Pancreas (tissue), 10 donors: ENCODE measurements at regions not wholly inside any gene's neighbourhood (a gene's known extent, or its start where the extent isn't known, plus 50 kb on each side); places are given as distances from the start of the nearest gene placed in this dataset.

Experiments
- ATAC-seq, 4 donors: fragments of 200-7000 bp; cut with Tn5 transposase; one replicate each; pipeline versions ENCODE4 v1.8.0 to v1.9.1; 2020; ENCODE audit warnings: mild to moderate bottlenecking in 4 of 4, moderate library complexity in 4 of 4
- DNase-seq, 6 donors: peaks; one replicate each; pipeline ENCODE4 v3.0.0-alpha.2; 2020
- FAIRE-seq: peaks from 2 replicates; lab custom pipeline; 2012; peaks lifted over from hg19 to GRCh38; lab: Jason Lieb, UNC
- H3K27ac ChIP-seq, 4 donors: fragments of 200-600 bp; sonication (generic); 1 replicate in 3 of 4; 2 replicates in 1 of 4; pipeline versions ENCODE4 v1.5.0 to v1.8.0; 2020
- H3K27me3 ChIP-seq, 4 donors: fragments of 200-600 bp; one replicate each; pipeline ENCODE4 v1.8.0; 2021
- H3K36me3 ChIP-seq, 3 donors: fragments of 200-600 bp; sonication (generic) in 1 of 3; one replicate each; pipeline versions ENCODE4 v1.5.0 to v1.8.0; 2020 to 2021
- H3K4me1 ChIP-seq, 3 donors: fragments of 200-600 bp; one replicate each; pipeline ENCODE4 v1.8.0; 2021
- H3K4me3 ChIP-seq, 4 donors: fragments of 200-600 bp; sonication (generic) in 2 of 4; one replicate each; pipeline versions ENCODE4 v1.5.0 to v1.8.0; 2020 to 2021
- H3K9me3 ChIP-seq, 4 donors: fragments of 200-600 bp; one replicate each; pipeline ENCODE4 v1.8.0; 2021
- WGBS, 2 donors: extraction: QIAGEN DNeasy Blood & Tissue Kit; methylation state at CpG; one replicate each; pipeline ENCODE4 v1.1.7; 2013; 5-methylcytosine and 5-hydroxymethylcytosine counted together
- intact Hi-C, 3 donors: fragments of 100-400 bp; cut with DNase I; formaldehyde crosslinking; loops; one replicate each; pipeline versions ENCODE4 v1.11.1 to v1.14.2; 2022
- TF ChIP-seq, protein P1 (sequence below), 4 donors: fragments of 200-600 bp; sonication (generic) in 3 of 4; IDR thresholded peaks; one replicate each; pipeline versions ENCODE4 v1.5.0 to v1.8.0; 2021; ENCODE audit warnings: antibody characterized with exemption in 4 of 4
- donor health status: healthy with polysubstance abuse.
- donor health status: DM: no; HTN: no; CAD: no; lungs with moderate emphysema.
- donor health status: DM: no; HTN: no; CAD: no.
- donor health status: control.
- donor health status: control.
- donor health status: Bipolar disorder and iron deficiency.
- donor health status: DM: yes; HTN: yes; CAD: no.
- donor health status: DM: no; HTN: no; CAD: no.
- donor health status: DM: no; HTN: no; CAD: no.
- donor health status: DM: yes; HTN: yes; CAD: no.

DNA sequence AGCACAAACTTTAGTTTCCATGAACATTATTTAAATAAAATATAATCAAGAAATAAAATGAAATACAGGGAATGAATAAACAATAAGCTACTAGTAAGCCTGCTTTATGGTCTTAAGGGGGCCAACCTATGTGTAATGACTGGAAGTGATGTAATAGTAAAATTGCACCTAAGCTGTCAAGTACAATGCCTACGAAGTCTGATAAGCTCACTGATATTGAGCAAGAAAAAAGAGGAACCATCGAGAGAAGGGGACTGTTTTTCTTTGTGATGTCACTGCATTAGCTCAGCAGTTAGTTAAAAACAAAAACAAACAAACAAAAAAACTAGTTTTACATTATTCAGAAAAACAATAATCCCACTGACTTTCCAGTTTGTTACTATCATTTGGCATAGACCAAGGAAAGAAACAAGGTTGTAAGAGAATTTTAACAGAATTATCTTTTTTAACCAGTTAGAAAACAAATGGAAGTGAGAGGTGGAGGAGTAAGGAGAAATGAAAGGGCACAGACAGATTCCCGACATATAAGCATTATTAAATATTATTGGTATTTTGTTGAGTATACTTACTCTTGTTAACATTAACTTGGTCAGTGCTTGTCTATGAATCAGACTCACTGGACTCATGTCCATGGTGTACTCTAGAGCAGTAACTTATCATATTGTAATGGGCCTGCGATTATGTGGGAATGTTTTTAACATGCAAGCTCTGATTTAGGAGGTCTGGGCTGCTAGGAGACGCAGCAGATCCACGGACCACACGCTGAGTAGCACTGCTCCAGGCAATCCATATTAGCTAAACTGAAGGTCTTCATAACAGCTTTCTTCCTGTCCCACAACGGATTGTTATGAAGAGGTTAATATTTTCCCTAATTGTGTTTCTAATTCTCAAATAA is 99.6 kb upstream of the HMGCLL1 start:
- no peak overlapping the region for H3K27ac ChIP-seq
- H3K4me1 ChIP-seq, result no peaks in the 10 kb centered on the region
- 47 to 53% methylated on average over 8 of the region's 8 CpGs for WGBS, 2 donors
- no peaks in the 10 kb centered on the region for H3K27me3 ChIP-seq
- no peaks in the 10 kb centered on the region for H3K9me3 ChIP-seq
- no peak for DNase-seq
- ATAC-seq, result peak in 3 of 4 donors; percentile 15 to 78 (median 67)
- intact Hi-C loops, result no loop called here
- H3K4me3 ChIP-seq, result no peak overlapping the region
- no peaks in the 10 kb centered on the region for H3K36me3 ChIP-seq
- TF ChIP-seq, protein P1, sequence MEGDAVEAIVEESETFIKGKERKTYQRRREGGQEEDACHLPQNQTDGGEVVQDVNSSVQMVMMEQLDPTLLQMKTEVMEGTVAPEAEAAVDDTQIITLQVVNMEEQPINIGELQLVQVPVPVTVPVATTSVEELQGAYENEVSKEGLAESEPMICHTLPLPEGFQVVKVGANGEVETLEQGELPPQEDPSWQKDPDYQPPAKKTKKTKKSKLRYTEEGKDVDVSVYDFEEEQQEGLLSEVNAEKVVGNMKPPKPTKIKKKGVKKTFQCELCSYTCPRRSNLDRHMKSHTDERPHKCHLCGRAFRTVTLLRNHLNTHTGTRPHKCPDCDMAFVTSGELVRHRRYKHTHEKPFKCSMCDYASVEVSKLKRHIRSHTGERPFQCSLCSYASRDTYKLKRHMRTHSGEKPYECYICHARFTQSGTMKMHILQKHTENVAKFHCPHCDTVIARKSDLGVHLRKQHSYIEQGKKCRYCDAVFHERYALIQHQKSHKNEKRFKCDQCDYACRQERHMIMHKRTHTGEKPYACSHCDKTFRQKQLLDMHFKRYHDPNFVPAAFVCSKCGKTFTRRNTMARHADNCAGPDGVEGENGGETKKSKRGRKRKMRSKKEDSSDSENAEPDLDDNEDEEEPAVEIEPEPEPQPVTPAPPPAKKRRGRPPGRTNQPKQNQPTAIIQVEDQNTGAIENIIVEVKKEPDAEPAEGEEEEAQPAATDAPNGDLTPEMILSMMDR (IDR thresholded peaks at IDR 0.05), result no peak
- FAIRE-seq, result no peak

DNA sequence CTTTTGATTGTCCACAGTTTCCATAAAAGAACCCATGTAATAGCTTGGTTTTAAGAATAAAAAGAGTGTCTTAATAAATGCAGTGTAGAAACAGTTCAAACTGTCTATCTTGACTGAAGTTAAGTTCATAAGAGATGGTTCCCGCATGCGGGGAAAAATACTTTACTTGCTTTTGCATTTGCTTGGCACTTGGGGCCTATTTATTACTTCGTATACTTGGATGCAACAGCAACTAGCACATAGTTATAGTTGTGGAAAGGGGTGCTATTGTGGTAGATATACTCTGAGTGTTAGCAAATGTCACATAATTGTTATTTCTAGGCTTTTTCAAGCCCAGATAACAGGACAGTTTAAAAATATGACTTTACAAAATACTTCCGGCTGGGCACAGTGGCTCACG is 97.7 kb upstream of the HMGCLL1 start:
- Histone ChIP-seq H3K36me3 (no peaks in the 10 kb centered on the region), H3K4me1 (no peaks in the 10 kb centered on the region), H3K27ac (no peak overlapping the region), H3K9me3 (no peaks in the 10 kb centered on the region), H3K27me3 (no peaks in the 10 kb centered on the region), H3K4me3 (no peak overlapping the region)
- ATAC-seq (no peak), FAIRE-seq (no peak), DNase-seq (no peak)
- intact Hi-C loops, result no loop called here
- WGBS, 2 donors, result 90 to 98% methylated on average over 5 of the region's 5 CpGs
- TF ChIP-seq, protein P1 (IDR thresholded peaks at IDR 0.05), result no peak

GRCh38 chr6:55675941-55676340 is 96.9 kb upstream of the HMGCLL1 start:
- Histone ChIP-seq H3K27ac (no peak overlapping the region), H3K27me3 (no peaks in the 10 kb centered on the region), H3K9me3 (no peaks in the 10 kb centered on the region), H3K4me3 (no peak overlapping the region), H3K4me1 (no peaks in the 10 kb centered on the region), H3K36me3 (no peaks in the 10 kb centered on the region)
- DNase-seq (no peak), FAIRE-seq (no peak), ATAC-seq (no peak)
- TF ChIP-seq, protein P1 (IDR thresholded peaks at IDR 0.05), result no peak
- intact Hi-C loops, result no loop called here

- intact Hi-C loops, result no loop called here
- no peaks in the 10 kb centered on the region for H3K4me1 ChIP-seq
- FAIRE-seq, result no peak
- no peaks in the 10 kb centered on the region for H3K9me3 ChIP-seq
- no peaks in the 10 kb centered on the region for H3K27me3 ChIP-seq
- no peak overlapping the region for H3K27ac ChIP-seq
- DNase-seq, result no peak
- TF ChIP-seq, protein P1 (IDR thresholded peaks at IDR 0.05), result no peak
- 17 to 39% methylated on average over 1 of the region's 1 CpG for WGBS, 2 donors
- no peak for ATAC-seq
- no peak overlapping the region for H3K4me3 ChIP-seq
- no peaks in the 10 kb centered on the region for H3K36me3 ChIP-seq
These were observed 95.7 kb upstream of the HMGCLL1 start for GRCh38 chr6:55674672-55675071.

DNA sequence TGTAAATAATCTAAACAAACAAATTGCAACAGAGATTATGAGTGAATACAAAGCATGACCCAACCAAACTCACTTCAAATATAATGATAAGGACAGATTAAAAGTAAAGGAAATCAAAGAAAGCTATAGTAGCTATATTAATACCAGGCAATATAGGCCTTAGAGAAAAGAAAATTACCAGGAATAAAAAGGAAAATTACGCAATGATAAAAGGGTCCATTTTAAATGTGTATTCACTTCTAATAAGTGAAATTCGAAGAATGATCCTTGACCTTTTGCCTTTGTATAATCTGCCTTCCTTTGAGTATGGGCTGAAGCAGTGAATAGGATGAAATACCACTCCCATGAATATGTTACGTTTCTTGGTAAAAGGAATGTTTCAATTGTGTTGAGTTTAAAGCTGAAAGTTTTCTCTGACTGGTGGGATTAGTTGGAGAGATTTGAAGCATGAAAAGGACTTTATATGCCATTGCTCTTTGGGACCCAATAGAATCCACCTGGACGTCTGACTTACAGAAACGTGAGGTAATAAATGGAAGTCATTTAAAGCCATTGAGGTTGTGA is 91.9 kb upstream of the HMGCLL1 start:
- TF ChIP-seq, protein P1 (IDR thresholded peaks at IDR 0.05), result no peak
- no peak for DNase-seq
- intact Hi-C loops, result no loop called here
- no peak for FAIRE-seq
- Histone ChIP-seq H3K4me3 (no peak overlapping the region), H3K36me3 (no peaks in the 10 kb centered on the region), H3K27ac (no peak overlapping the region), H3K4me1 (no peaks in the 10 kb centered on the region), H3K27me3 (no peaks in the 10 kb centered on the region), H3K9me3 (no peaks in the 10 kb centered on the region)
- WGBS, 2 donors, result 63 to 74% methylated on average over 5 of the region's 5 CpGs
- no peak for ATAC-seq
